H9 (cell line): ENCODE measurements at regions not wholly inside any gene's neighbourhood (a gene's known extent, or its start where the extent isn't known, plus 50 kb on each side); places are given as distances from the start of the nearest gene placed in this dataset.

Source experiments
- DNase-seq: peaks from one replicate; pipeline ENCODE4 v3.0.0-alpha.2; 2017
- H2AFZ ChIP-seq: one replicate; pipeline ENCODE4 v1.6.1; 2013; ENCODE audit warnings: mild to moderate bottlenecking, low read length, control low read depth, moderate library complexity
- H2AK5ac ChIP-seq: 2 replicates; pipeline ENCODE4 v1.6.1; 2013; ENCODE audit warnings: low read length, control low read depth, mixed read lengths; ENCODE audit not compliant: insufficient read length
- H2BK120ac ChIP-seq: one replicate; pipeline ENCODE4 v1.6.1; 2013; ENCODE audit warnings: low read depth, mild to moderate bottlenecking, low read length, control low read depth, inconsistent platforms; ENCODE audit not compliant: poor library complexity, severe bottlenecking
- H2BK12ac ChIP-seq: 2 replicates; pipeline ENCODE4 v1.6.1; 2013; ENCODE audit warnings: low read length, control low read depth, mixed read lengths, low read depth; ENCODE audit not compliant: insufficient read length
- H2BK15ac ChIP-seq: 2 replicates; pipeline ENCODE4 v1.6.1; 2013; ENCODE audit warnings: low read depth, low read length, control low read depth
- H2BK20ac ChIP-seq: one replicate; pipeline ENCODE4 v1.6.1; 2013; ENCODE audit warnings: low read depth, mild to moderate bottlenecking, low read length, control low read depth, inconsistent platforms; ENCODE audit not compliant: poor library complexity, severe bottlenecking
- H2BK5ac ChIP-seq: 2 replicates; pipeline ENCODE4 v1.6.1; 2013; ENCODE audit warnings: low read length, control low read depth, mixed read lengths; ENCODE audit not compliant: insufficient read length
- H3K14ac ChIP-seq: 2 replicates; pipeline ENCODE4 v1.6.1; 2013; ENCODE audit warnings: low read length, control low read depth; ENCODE audit not compliant: insufficient read depth
- H3K18ac ChIP-seq: 2 replicates; pipeline ENCODE4 v1.6.1; 2013; ENCODE audit warnings: low read depth, mild to moderate bottlenecking, mixed read lengths, low read length, control low read depth; ENCODE audit not compliant: insufficient read length
- H3K23ac ChIP-seq: 2 replicates; pipeline ENCODE4 v1.6.1; 2013; ENCODE audit warnings: low read length, control low read depth, mixed read lengths, low read depth; ENCODE audit not compliant: insufficient read length
- H3K23me2 ChIP-seq: 2 replicates; pipeline ENCODE4 v1.6.1; 2013; ENCODE audit warnings: low read depth, mild to moderate bottlenecking, mixed read lengths, low read length, control low read depth; ENCODE audit not compliant: insufficient read length, poor library complexity, severe bottlenecking
- H3K27ac ChIP-seq: 2 replicates; pipeline ENCODE4 v1.5.1; 2013; ENCODE audit warnings: low read length, control low read depth, mixed read lengths, low read depth; ENCODE audit not compliant: insufficient read length
- H3K27me3 ChIP-seq: 2 replicates; pipeline ENCODE4 v1.6.1; 2013; ENCODE audit warnings: low read length, control low read depth, inconsistent platforms; ENCODE audit not compliant: insufficient read depth
- H3K4ac ChIP-seq: 2 replicates; pipeline ENCODE4 v1.6.1; 2013; ENCODE audit warnings: low read depth, mild to moderate bottlenecking, control low read depth, inconsistent platforms, low read length, moderate library complexity
- H3K4me1 ChIP-seq: 2 replicates; pipeline ENCODE4 v1.6.1; 2013; ENCODE audit warnings: low read length, control low read depth, inconsistent platforms; ENCODE audit not compliant: insufficient read depth
- H3K4me2 ChIP-seq: 2 replicates; pipeline ENCODE4 v1.6.1; 2013; ENCODE audit warnings: low read length, control low read depth, mixed read lengths; ENCODE audit not compliant: insufficient read length, insufficient read depth
- H3K56ac ChIP-seq: 2 replicates; pipeline ENCODE4 v1.6.1; 2013; ENCODE audit warnings: low read depth, mild to moderate bottlenecking, mixed read lengths, low read length, control low read depth; ENCODE audit not compliant: insufficient read length
- H3K79me1 ChIP-seq: 2 replicates; pipeline ENCODE4 v1.6.1; 2013; ENCODE audit warnings: low read depth, mild to moderate bottlenecking, moderate library complexity, low read length, control low read depth, inconsistent platforms; ENCODE audit not compliant: insufficient read depth, poor library complexity, severe bottlenecking
- H3K79me2 ChIP-seq: 2 replicates; pipeline ENCODE4 v1.6.1; 2013; ENCODE audit warnings: low read length, control low read depth, inconsistent platforms; ENCODE audit not compliant: insufficient read depth
- H3K9ac ChIP-seq: 2 replicates; pipeline ENCODE4 v1.6.1; 2013; ENCODE audit warnings: low read length, control low read depth, mixed read lengths; ENCODE audit not compliant: insufficient read length; ENCODE audit errors: extremely low read depth
- H3K9me3 ChIP-seq: one replicate; pipeline ENCODE4 v1.6.1; 2013; ENCODE audit warnings: low read depth, low read length, inconsistent platforms; ENCODE audit not compliant: control insufficient read depth
- H3T11ph ChIP-seq: one replicate; pipeline ENCODE4 v1.6.1; 2013; ENCODE audit warnings: mild to moderate bottlenecking, low read length, control low read depth, inconsistent platforms
- H4K20me1 ChIP-seq: one replicate; pipeline ENCODE4 v1.6.1; 2013; ENCODE audit not compliant: control insufficient read depth, insufficient read length, insufficient read depth
- H4K5ac ChIP-seq: 2 replicates; pipeline ENCODE4 v1.6.1; 2013; ENCODE audit warnings: low read depth, mild to moderate bottlenecking, mixed read lengths, low read length, control low read depth; ENCODE audit not compliant: insufficient read length
- H4K8ac ChIP-seq: replicated peaks from 2 replicates; pipeline ENCODE4 v1.6.1; 2013; ENCODE audit warnings: low read length, control low read depth, mixed read lengths, low read depth; ENCODE audit not compliant: insufficient read length
- H4K91ac ChIP-seq: 2 replicates; pipeline ENCODE4 v1.6.1; 2013; ENCODE audit warnings: low read depth, mild to moderate bottlenecking, moderate library complexity, mixed read lengths, low read length, control low read depth; ENCODE audit not compliant: insufficient read length
- H3K27ac Mint-ChIP-seq, 3 experiments: 2 replicates in 2 of 3; 3 replicates in 1 of 3; pipeline ENCODE4 v1.8.0; 2020 to 2021; ENCODE audit warnings: mixed read lengths in 3 of 3, mild to moderate bottlenecking in 1 of 3, moderate library complexity in 1 of 3
- H3K27me3 Mint-ChIP-seq: 2 replicates; pipeline ENCODE4 v1.8.0; 2021; ENCODE audit warnings: low read depth, mild to moderate bottlenecking, moderate library complexity, mixed read lengths
- H3K36me3 Mint-ChIP-seq, 3 experiments: 2 replicates in 2 of 3; 3 replicates in 1 of 3; pipeline ENCODE4 v1.8.0; 2020 to 2021; ENCODE audit warnings: low read depth in 3 of 3, mixed read lengths in 3 of 3; ENCODE audit not compliant: insufficient read depth in 1 of 3
- H3K4me1 Mint-ChIP-seq, 2 experiments: 2 replicates each; pipeline ENCODE4 v1.8.0; 2020; ENCODE audit warnings: mixed read lengths in 2 of 2
- H3K4me3 Mint-ChIP-seq, 2 experiments: 2 replicates in 1 of 2; 3 replicates in 1 of 2; pipeline ENCODE4 v1.8.0; 2020 to 2021; ENCODE audit warnings: mild to moderate bottlenecking in 2 of 2, mixed read lengths in 2 of 2, moderate library complexity in 1 of 2
- H3K9me3 Mint-ChIP-seq, 2 experiments: 2 replicates in 1 of 2; 3 replicates in 1 of 2; pipeline ENCODE4 v1.8.0; 2020; ENCODE audit warnings: mild to moderate bottlenecking in 2 of 2, mixed read lengths in 2 of 2, moderate library complexity in 1 of 2
- WGBS: extraction: QIAGEN DNeasy Blood & Tissue Kit; methylation state at CpG from one replicate; pipeline ENCODE4 v1.1.7; 2013; ENCODE audit warnings: missing lambda C conversion rate, low lambda C conversion rate, mixed read lengths; ENCODE audit not compliant: insufficient read length; ENCODE audit errors: extremely low coverage; 5-methylcytosine and 5-hydroxymethylcytosine counted together
- TF ChIP-seq, protein P1 (sequence below): fragments of 200-600 bp; sonication (generic); conservative IDR thresholded peaks from 3 replicates; pipeline ENCODE4 v1.8.0; 2021; ENCODE audit warnings: antibody characterized with exemption, mild to moderate bottlenecking

DNA sequence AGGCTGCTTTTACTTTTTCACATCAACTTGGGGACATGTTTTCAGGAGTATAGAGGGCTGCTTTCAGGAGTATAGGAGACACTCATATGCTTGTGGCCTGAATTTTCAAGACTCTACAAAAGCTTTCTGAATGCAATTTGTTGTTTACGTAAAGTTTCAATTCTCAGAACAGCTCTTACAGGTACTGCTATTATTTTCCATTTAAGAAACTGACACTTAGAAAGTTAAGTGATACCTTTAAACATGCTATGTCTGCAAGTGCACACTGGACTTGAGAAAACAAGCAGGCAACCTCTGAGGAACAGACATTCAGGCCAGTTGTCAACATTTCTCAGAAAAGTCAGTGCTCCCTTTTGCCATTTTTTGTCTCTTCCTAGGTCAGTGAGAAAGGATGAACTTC is 70.0 kb upstream of the PHYHIPL start:
- Histone ChIP-seq H3K4me2 (no peak overlapping the region), H2BK5ac (no peak overlapping the region), H2BK20ac (no peak overlapping the region), H2AK5ac (no peak overlapping the region), H2BK12ac (no peak overlapping the region), H4K8ac (no peak overlapping the region), H3K27me3 (no peaks in the 10 kb centered on the region), H3K79me2 (no peaks in the 10 kb centered on the region), H4K5ac (no peak overlapping the region), H3K27ac (no peak overlapping the region), H2BK15ac (no peak overlapping the region), H3K23ac (no peak overlapping the region), H3K4ac (no peak overlapping the region), H2BK120ac (no peak overlapping the region), H3K79me1 (no peaks in the 10 kb centered on the region), H3K18ac (no peak overlapping the region), H3K23me2 (no peaks in the 10 kb centered on the region), H3K9ac (no peak overlapping the region), H3K56ac (no peak overlapping the region), H3T11ph (no peak overlapping the region), H4K20me1 (no peaks in the 10 kb centered on the region), H4K91ac (no peak overlapping the region), H3K9me3 (no peaks in the 10 kb centered on the region), H2AFZ (no peak overlapping the region), H3K14ac (no peak overlapping the region), H3K4me1 (no peaks in the 10 kb centered on the region)
- no CpG with 5 or more reads among the region's 1 CpG for WGBS
- TF ChIP-seq, protein P1, sequence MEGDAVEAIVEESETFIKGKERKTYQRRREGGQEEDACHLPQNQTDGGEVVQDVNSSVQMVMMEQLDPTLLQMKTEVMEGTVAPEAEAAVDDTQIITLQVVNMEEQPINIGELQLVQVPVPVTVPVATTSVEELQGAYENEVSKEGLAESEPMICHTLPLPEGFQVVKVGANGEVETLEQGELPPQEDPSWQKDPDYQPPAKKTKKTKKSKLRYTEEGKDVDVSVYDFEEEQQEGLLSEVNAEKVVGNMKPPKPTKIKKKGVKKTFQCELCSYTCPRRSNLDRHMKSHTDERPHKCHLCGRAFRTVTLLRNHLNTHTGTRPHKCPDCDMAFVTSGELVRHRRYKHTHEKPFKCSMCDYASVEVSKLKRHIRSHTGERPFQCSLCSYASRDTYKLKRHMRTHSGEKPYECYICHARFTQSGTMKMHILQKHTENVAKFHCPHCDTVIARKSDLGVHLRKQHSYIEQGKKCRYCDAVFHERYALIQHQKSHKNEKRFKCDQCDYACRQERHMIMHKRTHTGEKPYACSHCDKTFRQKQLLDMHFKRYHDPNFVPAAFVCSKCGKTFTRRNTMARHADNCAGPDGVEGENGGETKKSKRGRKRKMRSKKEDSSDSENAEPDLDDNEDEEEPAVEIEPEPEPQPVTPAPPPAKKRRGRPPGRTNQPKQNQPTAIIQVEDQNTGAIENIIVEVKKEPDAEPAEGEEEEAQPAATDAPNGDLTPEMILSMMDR = no peak
- no peak for DNase-seq
- H3K9me3 Mint-ChIP-seq = no peaks in the 10 kb centered on the region
- peaks cover 7 to 10% of the 10 kb centered on the region in 2 experiments for H3K4me1 Mint-ChIP-seq
- H3K36me3 Mint-ChIP-seq = no peaks in the 10 kb centered on the region
- no peak overlapping the region for H3K27ac Mint-ChIP-seq
- H3K27me3 Mint-ChIP-seq = peaks cover 12% of the 10 kb centered on the region
- no peak overlapping the region for H3K4me3 Mint-ChIP-seq
